K562 (cell line): ENCODE measurements at regions not wholly inside any gene's neighbourhood (a gene's known extent, or its start where the extent isn't known, plus 50 kb on each side); places are given as distances from the start of the nearest gene placed in this dataset.
A peak's percentile ranks its signal among the peaks of the same experiment; 100 is the strongest.

Experiments
- ATAC-seq: fragments of 200-7000 bp; cut with Tn5 transposase; 3 replicates; pipeline ENCODE4 v1.9.1; 2020; ENCODE audit warnings: moderate library complexity
- BruUV-seq: library from RNA; stranded (reverse); fragments of 400-500 nt; replicated peaks from 2 replicates; lab custom pipeline; 2021; lab: Mats Ljungman, UMichigan
- CTCF ChIA-PET: fragments of 300-600 bp; formaldehyde crosslinking; extraction: SDS; loops from one replicate; lab custom pipeline; 2021; ENCODE audit warnings: low intra/inter-chr PET ratio; lab: Yijun Ruan, JAX
- POLR2A ChIA-PET: fragments of 300-600, 350-650 bp; sonication (Branson Sonifier 250); formaldehyde crosslinking; extraction: SDS; loops from one replicate; lab custom pipeline; 2021; ENCODE audit warnings: antibody characterized with exemption, inconsistent platforms; lab: Yijun Ruan, JAX
- DNase-seq, 4 experiments: peaks; one replicate each; pipeline versions ENCODE4 v3.0.0 to v3.0.0-alpha.2; 2011 to 2018; ENCODE audit warnings: low spot score in 3 of 4, mixed read lengths in 3 of 4; ENCODE audit errors: extremely low read depth in 1 of 4
- FAIRE-seq: peaks from 2 replicates; lab custom pipeline; 2011; peaks lifted over from hg19 to GRCh38; lab: Jason Lieb, UNC
- H2AFZ ChIP-seq: 2 replicates; pipeline ENCODE4 v1.6.0; 2011; ENCODE audit warnings: low read depth, low read length, control low read depth, inconsistent platforms
- H3K27ac ChIP-seq: fragments of 200-600 bp; 3 replicates; pipeline ENCODE4 v1.8.0; 2011; ENCODE audit warnings: low read depth, mild to moderate bottlenecking, control low read depth, inconsistent platforms, low read length, moderate library complexity, mixed read lengths; ENCODE audit errors: extremely low read depth
- H3K27me3 ChIP-seq, 2 experiments: fragments of 300-600 bp in 1 of 2; 2 replicates in 1 of 2; 3 replicates in 1 of 2; pipeline versions ENCODE4 v1.6.0 to v1.8.0; 2011; ENCODE audit warnings: inconsistent platforms in 2 of 2, low read length in 2 of 2, mild to moderate bottlenecking in 1 of 2, mixed read lengths in 1 of 2, moderate library complexity in 1 of 2; ENCODE audit not compliant: control insufficient read depth in 2 of 2, insufficient read depth in 2 of 2
- H3K36me3 ChIP-seq: fragments of 300-600 bp; 3 replicates; pipeline ENCODE4 v1.8.0; 2011; ENCODE audit warnings: mild to moderate bottlenecking, low read length, inconsistent platforms; ENCODE audit not compliant: control insufficient read depth, insufficient read depth
- H3K4me1 ChIP-seq, 2 experiments: fragments of 200-600 bp in 1 of 2; replicated peaks in 1 of 2; 2 replicates in 1 of 2; 3 replicates in 1 of 2; pipeline versions ENCODE4 v1.5.1 to v1.8.0; 2011; ENCODE audit warnings: inconsistent platforms in 2 of 2, low read length in 2 of 2, mild to moderate bottlenecking in 1 of 2, mixed read lengths in 1 of 2, moderate library complexity in 1 of 2; ENCODE audit not compliant: control insufficient read depth in 2 of 2, insufficient read depth in 2 of 2
- H3K4me2 ChIP-seq: 2 replicates; pipeline ENCODE4 v1.6.1; 2011; ENCODE audit warnings: low read length, control low read depth, inconsistent platforms, mixed read lengths; ENCODE audit not compliant: insufficient read depth
- H3K4me3 ChIP-seq: fragments of 200-600 bp; sonication (generic), shearing (Covaris generic); 2 replicates; pipeline ENCODE4 v1.5.1; 2016; ENCODE audit warnings: control low read depth, inconsistent platforms
- H3K79me2 ChIP-seq: fragments of 200-600 bp; 3 replicates; pipeline ENCODE4 v1.8.0; 2011; ENCODE audit warnings: low read length, inconsistent platforms; ENCODE audit not compliant: control insufficient read depth, insufficient read depth
- H3K9ac ChIP-seq, 2 experiments: 2 replicates each; pipeline versions ENCODE4 v1.6.0 to v1.6.1; 2011; ENCODE audit warnings: low read depth in 2 of 2, low read length in 2 of 2, control low read depth in 1 of 2, inconsistent platforms in 1 of 2, mild to moderate bottlenecking in 1 of 2, mixed read lengths in 1 of 2; ENCODE audit not compliant: insufficient read depth in 1 of 2
- H3K9me1 ChIP-seq: one replicate; pipeline ENCODE4 v1.6.0; 2011; ENCODE audit warnings: inconsistent platforms, mild to moderate bottlenecking, low read length, moderate library complexity; ENCODE audit not compliant: control insufficient read depth, insufficient read depth
- H3K9me3 ChIP-seq: replicated peaks from 2 replicates; pipeline ENCODE4 v1.5.1; 2011; ENCODE audit warnings: low read depth, low read length, inconsistent platforms; ENCODE audit not compliant: control insufficient read depth, insufficient read depth
- H4K20me1 ChIP-seq: replicated peaks from 2 replicates; pipeline ENCODE4 v1.6.1; 2011; ENCODE audit warnings: low read length, inconsistent platforms, mixed read lengths; ENCODE audit not compliant: control insufficient read depth, insufficient read depth
- CBX2 ChIP-seq: fragments of 200-600 bp; sonication (generic); IDR thresholded peaks from one replicate; pipeline ENCODE4 v1.6.1; 2012; ENCODE audit warnings: mild to moderate bottlenecking, low read length, inconsistent platforms; ENCODE audit not compliant: insufficient read depth, poor library complexity, severe bottlenecking
- CBX5 ChIP-seq: IDR thresholded peaks from 2 replicates; pipeline ENCODE4 v1.6.1; 2014; ENCODE audit warnings: low read depth, borderline replicate concordance
- LEF1 ChIP-seq: fragments of 450-650 bp; IDR thresholded peaks from 2 replicates; pipeline ENCODE4 v1.6.1; 2016; ENCODE audit warnings: mild to moderate bottlenecking
- MECOM ChIP-seq: fragments of 250-450 bp; sonication (Bioruptor Pico); IDR thresholded peaks from 2 replicates; pipeline ENCODE4 v1.8.0; 2022; ENCODE audit warnings: inconsistent platforms
- MEF2A ChIP-seq: IDR thresholded peaks from 2 replicates; pipeline ENCODE4 v1.6.1; 2011; ENCODE audit warnings: low read depth, mild to moderate bottlenecking, low read length, moderate library complexity; ENCODE audit not compliant: control insufficient read depth
- NR3C1 ChIP-seq: sonication (generic); formaldehyde crosslinking; IDR thresholded peaks from 2 replicates; pipeline ENCODE4 v1.8.1; 2022; ENCODE audit warnings: missing genetic modification reagents
- PRMT5 ChIP-seq: sonication (generic); formaldehyde crosslinking; IDR thresholded peaks from 2 replicates; pipeline ENCODE4 v1.5.0; 2020; ENCODE audit warnings: missing genetic modification reagents
- RBM39 ChIP-seq: fragments of 200-400 bp; formaldehyde crosslinking; optimal IDR thresholded peaks from 2 replicates; pipeline ENCODE3; 2018; ENCODE audit warnings: low read depth, low read length
- ZBTB8A ChIP-seq: fragments of 450-650 bp; IDR thresholded peaks from 2 replicates; pipeline ENCODE4 v1.6.1; 2018; ENCODE audit warnings: mild to moderate bottlenecking, moderate library complexity; ENCODE audit not compliant: partially characterized antibody
- ZNF12 ChIP-seq: sonication (generic); formaldehyde crosslinking; IDR thresholded peaks from 2 replicates; pipeline ENCODE4 v1.4.0; 2020; ENCODE audit warnings: mild to moderate bottlenecking, missing genetic modification reagents
- ZNF121 ChIP-seq: sonication (generic); formaldehyde crosslinking; conservative IDR thresholded peaks from 2 replicates; pipeline ENCODE4 v1.8.0; 2022; ENCODE audit warnings: missing genetic modification reagents
- ZNF174 ChIP-seq: fragments of 250-450 bp; sonication (Bioruptor Pico); IDR thresholded peaks from 2 replicates; pipeline ENCODE4 v1.4.0; 2020; ENCODE audit warnings: mild to moderate bottlenecking
- ZNF282 ChIP-seq: sonication (generic); formaldehyde crosslinking; IDR thresholded peaks from 2 replicates; pipeline ENCODE4 v1.8.1; 2023; ENCODE audit warnings: missing genetic modification reagents
- ZNF384 ChIP-seq: IDR thresholded peaks from 2 replicates; pipeline ENCODE4 v1.6.1; 2012; ENCODE audit warnings: low read depth, low read length, improper control_type of control experiment
- WGBS: fragments of 100-300 bp; shearing (Covaris generic); methylation state at CpG from one replicate; pipeline ENCODE4 v1.1.6; 2016; ENCODE audit warnings: low coverage, mixed read lengths; ENCODE audit not compliant: insufficient coverage; ENCODE audit errors: missing lambda C conversion rate; 5-methylcytosine and 5-hydroxymethylcytosine counted together
- in situ Hi-C: fragments of 300-500 bp; cut with MboI; formaldehyde crosslinking; loops from 4 replicates; pipeline ENCODE4 v1.15.0; 2018; ENCODE audit warnings: inconsistent platforms, mixed read lengths
- intact Hi-C: fragments of 100-400 bp; cut with micrococcal nuclease; formaldehyde crosslinking; loops from 2 replicates; pipeline ENCODE4 v1.14.2; 2022
- TF ChIP-seq, protein P1 (sequence below): fragments of 450-650 bp; conservative IDR thresholded peaks from 2 replicates; pipeline ENCODE4 v1.6.1; 2016; ENCODE audit warnings: missing genetic modification characterization, low read depth, mild to moderate bottlenecking, missing compliant biosample characterization, moderate library complexity
- TF ChIP-seq, protein P2 (sequence below): fragments of 450-650 bp; IDR thresholded peaks from 2 replicates; pipeline ENCODE4 v1.6.1; 2016; ENCODE audit warnings: antibody characterized with exemption
- TF ChIP-seq, protein P3 (sequence below): fragments of 250-450 bp; sonication (Bioruptor Pico); IDR thresholded peaks from 2 replicates; pipeline ENCODE4 v1.5.0; 2020; ENCODE audit warnings: mild to moderate bottlenecking, borderline replicate concordance

DNA sequence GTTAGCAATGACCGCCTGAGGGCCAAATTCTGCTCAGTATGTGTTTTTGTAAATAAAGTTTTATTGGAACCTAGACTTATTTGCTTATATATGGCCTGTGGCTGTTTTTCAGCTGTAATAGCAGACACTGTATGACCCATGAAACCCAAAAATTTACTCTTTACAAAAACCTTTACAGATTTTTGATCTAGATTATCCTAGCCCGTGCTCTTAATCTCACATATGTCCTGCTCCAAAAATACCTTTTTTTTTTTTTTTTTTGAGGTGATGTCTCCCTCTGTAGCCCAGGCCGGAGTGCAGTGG, 148.0 kb upstream of the ZNF217 start (continued):
- TF ChIP-seq ZNF12: no peak
- no peak for TF ChIP-seq ZBTB8A
- 0 out of 2 replicates have a peak, but pooled peaks have one; percentile 36 for TF ChIP-seq MEF2A

DNA sequence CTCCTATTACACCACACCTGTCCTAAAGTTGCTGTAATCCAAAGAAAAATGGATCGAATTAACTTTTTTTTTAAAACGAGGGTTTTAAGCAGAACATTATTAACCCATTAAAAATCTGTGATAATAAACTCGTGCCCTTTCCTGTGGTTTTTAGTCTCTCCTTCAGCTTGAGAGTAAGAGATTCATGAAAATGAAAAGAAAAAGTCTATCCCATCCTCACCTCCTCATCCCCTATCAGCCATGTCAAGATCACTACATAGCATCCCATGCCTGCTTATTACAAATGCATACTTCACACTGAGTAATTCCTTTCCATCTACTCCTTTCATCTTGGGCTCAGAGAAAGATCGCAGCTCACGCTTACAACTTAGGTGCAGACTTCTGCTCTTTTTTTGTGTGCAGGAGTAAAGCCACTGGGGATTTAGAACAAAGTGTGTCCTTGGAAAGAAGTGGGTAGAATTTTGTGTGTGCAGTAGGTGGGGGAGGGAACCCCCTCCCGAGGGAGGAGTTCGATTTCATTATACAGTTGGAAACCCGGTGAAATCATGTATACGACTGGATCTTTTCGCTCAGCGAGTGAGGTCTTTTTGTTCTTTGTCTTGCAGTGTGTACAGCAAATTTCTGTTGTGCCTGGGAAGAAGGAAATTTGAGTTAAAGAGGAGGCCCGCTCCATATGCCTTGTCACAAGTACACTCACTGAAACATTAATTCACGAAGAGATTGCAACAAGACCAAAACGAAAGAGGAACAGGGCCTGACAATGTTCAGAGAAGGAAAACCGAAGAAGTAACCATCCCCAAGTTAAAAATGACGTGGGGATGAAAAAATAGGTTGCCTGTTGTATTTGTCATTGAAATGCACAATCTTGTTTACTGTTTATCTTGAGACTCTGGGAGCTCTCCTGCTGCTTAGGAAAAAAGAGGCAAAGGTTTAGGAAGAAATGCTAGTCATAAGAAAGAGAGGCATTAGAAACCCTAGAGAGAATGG, 146.5 kb upstream of the ZNF217 start:
- Histone ChIP-seq H3K79me2 (no peaks in the 10 kb centered on the region), H3K4me2 (peak overlapping the region; percentile 81), H3K27me3 (no peaks in the 10 kb centered on the region), H3K36me3 (no peaks in the 10 kb centered on the region), H3K9me1 (no peaks in the 10 kb centered on the region), H2AFZ (peak overlapping the region; percentile 96), H3K9me3 (no peaks in the 10 kb centered on the region), H3K9ac (peak overlapping the region; percentile 61 to 81; a peak in 3 of 4 replicates), H3K27ac (peak overlapping the region; percentile 83), H3K4me1 (peaks cover 7 to 49% of the 10 kb centered on the region in 2 experiments), H3K4me3 (peak overlapping the region; percentile 25), H4K20me1 (no peaks in the 10 kb centered on the region)
- POLR2A ChIA-PET: interaction anchor here (0.6 to 2.7 kb wide), 6 partner anchors 10 to 146 kb away, joined by 3 to 7 read pairs (median 6); partner anchors contain the start of gene ZNF217
- FAIRE-seq (peak; percentile 40), ATAC-seq (peak; percentile 51), DNase-seq (peak in 2 of 4 experiments; percentile 34 to 53)
- CTCF ChIA-PET: interaction anchor here (0.7 kb wide), 1 partner anchor 175 kb away, joined by 5 read pairs; no protein-coding TSS in a partner anchor
- in situ Hi-C loops (no loop called here), intact Hi-C loops (loop anchor here (5.0 to 10.0 kb wide), 4 partner anchors 98 to 163 kb away; no protein-coding TSS in a partner anchor)
- BruUV-seq: TSS peak; percentile 74
- 2% methylated on average over 16 of the region's 16 CpGs for WGBS
- no peak for TF ChIP-seq ZNF121 (CRISPR knock-in tag)
- no peak for TF ChIP-seq ZNF282
- TF ChIP-seq MECOM: no peak
- TF ChIP-seq, protein P1, sequence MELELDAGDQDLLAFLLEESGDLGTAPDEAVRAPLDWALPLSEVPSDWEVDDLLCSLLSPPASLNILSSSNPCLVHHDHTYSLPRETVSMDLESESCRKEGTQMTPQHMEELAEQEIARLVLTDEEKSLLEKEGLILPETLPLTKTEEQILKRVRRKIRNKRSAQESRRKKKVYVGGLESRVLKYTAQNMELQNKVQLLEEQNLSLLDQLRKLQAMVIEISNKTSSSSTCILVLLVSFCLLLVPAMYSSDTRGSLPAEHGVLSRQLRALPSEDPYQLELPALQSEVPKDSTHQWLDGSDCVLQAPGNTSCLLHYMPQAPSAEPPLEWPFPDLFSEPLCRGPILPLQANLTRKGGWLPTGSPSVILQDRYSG (tag): no peak
- TF ChIP-seq CBX2: no peak
- no peak for TF ChIP-seq PRMT5 (CRISPR knock-in tag)
- no peak for TF ChIP-seq NR3C1 (CRISPR knock-in tag)
- TF ChIP-seq RBM39: no peak
- TF ChIP-seq ZNF384: no peak
- no peak for TF ChIP-seq CBX5
- TF ChIP-seq LEF1: peak; percentile 47; the same call in 1 of the 2 replicates
- TF ChIP-seq, protein P2, sequence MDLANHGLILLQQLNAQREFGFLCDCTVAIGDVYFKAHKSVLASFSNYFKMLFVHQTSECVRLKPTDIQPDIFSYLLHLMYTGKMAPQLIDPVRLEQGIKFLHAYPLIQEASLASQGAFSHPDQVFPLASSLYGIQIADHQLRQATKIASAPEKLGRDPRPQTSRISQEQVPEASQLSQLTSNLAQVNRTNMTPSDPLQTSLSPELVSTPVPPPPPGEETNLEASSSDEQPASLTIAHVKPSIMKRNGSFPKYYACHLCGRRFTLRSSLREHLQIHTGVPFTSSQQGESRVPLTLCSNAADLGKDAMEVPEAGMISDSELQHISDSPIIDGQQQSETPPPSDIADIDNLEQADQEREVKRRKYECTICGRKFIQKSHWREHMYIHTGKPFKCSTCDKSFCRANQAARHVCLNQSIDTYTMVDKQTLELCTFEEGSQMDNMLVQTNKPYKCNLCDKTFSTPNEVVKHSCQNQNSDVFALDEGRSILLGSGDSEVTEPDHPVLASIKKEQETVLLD: no peak
- TF ChIP-seq, protein P3, sequence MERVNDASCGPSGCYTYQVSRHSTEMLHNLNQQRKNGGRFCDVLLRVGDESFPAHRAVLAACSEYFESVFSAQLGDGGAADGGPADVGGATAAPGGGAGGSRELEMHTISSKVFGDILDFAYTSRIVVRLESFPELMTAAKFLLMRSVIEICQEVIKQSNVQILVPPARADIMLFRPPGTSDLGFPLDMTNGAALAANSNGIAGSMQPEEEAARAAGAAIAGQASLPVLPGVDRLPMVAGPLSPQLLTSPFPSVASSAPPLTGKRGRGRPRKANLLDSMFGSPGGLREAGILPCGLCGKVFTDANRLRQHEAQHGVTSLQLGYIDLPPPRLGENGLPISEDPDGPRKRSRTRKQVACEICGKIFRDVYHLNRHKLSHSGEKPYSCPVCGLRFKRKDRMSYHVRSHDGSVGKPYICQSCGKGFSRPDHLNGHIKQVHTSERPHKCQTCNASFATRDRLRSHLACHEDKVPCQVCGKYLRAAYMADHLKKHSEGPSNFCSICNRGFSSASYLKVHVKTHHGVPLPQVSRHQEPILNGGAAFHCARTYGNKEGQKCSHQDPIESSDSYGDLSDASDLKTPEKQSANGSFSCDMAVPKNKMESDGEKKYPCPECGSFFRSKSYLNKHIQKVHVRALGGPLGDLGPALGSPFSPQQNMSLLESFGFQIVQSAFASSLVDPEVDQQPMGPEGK (CRISPR knock-in tag): no peak
- TF ChIP-seq ZNF174 (CRISPR knock-in tag): no peak
